ENCODE measurements at regions not wholly inside any gene's neighbourhood (a gene's known extent, or its start where the extent isn't known, plus 50 kb on each side); places are given as distances from the start of the nearest gene placed in this dataset.

DNA sequence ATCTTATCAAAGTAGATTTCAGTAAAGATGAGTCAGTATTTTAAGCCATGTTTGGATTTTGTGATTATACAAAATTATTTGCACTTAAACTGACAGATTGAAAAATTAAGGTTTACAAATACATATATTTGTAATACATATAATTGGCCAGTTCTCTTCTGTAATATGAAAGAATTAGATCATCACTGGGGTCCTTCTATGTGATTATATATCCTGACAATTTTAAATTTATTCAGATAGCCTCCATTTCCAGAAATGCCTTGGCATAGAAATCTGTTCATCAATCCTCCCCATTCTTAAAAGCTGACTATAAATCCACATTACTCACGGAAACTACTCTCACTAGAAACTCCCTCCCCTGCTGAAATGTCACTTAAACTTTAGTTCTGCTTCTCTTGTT lies 280.4 kb upstream of the ANXA10 start:
- DNase-seq (ENCODE audit: low spot score) (no peak), ATAC-seq (no peak)
- ChIA-PET POLR2A (no interaction called here), CTCF (no interaction called here)
- H3K27me3 Mint-ChIP-seq (ENCODE audit: low read depth) = no peaks in the 10 kb centered on the region
- H3K36me3 Mint-ChIP-seq = peaks cover 16% of the 10 kb centered on the region
- peaks cover 19% of the 10 kb centered on the region for H3K9me3 Mint-ChIP-seq
- TF ChIP-seq ZNF423 (CRISPR knock-in tag; IDR thresholded peaks at IDR 0.05) (no peak), ZNF219 (CRISPR knock-in tag; IDR thresholded peaks at IDR 0.05; ENCODE audit: borderline replicate concordance) (no peak), EMX1 (CRISPR knock-in tag; IDR thresholded peaks at IDR 0.05) (no peak), SMAD4 (CRISPR knock-in tag; IDR thresholded peaks at IDR 0.05) (no peak), NFATC4 (CRISPR knock-in tag; IDR thresholded peaks at IDR 0.05) (no peak), ZNF263 (CRISPR knock-in tag; IDR thresholded peaks at IDR 0.05; ENCODE audit: low read depth) (no peak), FOXP1 (CRISPR knock-in tag; IDR thresholded peaks at IDR 0.05; ENCODE audit: borderline replicate concordance) (no peak), ZNF671 (CRISPR knock-in tag; IDR thresholded peaks at IDR 0.05) (no peak), CREB1 (CRISPR knock-in tag; IDR thresholded peaks at IDR 0.05) (no peak)
- TF ChIP-seq, protein P1, sequence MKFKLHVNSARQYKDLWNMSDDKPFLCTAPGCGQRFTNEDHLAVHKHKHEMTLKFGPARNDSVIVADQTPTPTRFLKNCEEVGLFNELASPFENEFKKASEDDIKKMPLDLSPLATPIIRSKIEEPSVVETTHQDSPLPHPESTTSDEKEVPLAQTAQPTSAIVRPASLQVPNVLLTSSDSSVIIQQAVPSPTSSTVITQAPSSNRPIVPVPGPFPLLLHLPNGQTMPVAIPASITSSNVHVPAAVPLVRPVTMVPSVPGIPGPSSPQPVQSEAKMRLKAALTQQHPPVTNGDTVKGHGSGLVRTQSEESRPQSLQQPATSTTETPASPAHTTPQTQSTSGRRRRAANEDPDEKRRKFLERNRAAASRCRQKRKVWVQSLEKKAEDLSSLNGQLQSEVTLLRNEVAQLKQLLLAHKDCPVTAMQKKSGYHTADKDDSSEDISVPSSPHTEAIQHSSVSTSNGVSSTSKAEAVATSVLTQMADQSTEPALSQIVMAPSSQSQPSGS (CRISPR knock-in tag; IDR thresholded peaks at IDR 0.05; ENCODE audit: borderline replicate concordance, low read depth) = no peak
- TF ChIP-seq, protein P2, sequence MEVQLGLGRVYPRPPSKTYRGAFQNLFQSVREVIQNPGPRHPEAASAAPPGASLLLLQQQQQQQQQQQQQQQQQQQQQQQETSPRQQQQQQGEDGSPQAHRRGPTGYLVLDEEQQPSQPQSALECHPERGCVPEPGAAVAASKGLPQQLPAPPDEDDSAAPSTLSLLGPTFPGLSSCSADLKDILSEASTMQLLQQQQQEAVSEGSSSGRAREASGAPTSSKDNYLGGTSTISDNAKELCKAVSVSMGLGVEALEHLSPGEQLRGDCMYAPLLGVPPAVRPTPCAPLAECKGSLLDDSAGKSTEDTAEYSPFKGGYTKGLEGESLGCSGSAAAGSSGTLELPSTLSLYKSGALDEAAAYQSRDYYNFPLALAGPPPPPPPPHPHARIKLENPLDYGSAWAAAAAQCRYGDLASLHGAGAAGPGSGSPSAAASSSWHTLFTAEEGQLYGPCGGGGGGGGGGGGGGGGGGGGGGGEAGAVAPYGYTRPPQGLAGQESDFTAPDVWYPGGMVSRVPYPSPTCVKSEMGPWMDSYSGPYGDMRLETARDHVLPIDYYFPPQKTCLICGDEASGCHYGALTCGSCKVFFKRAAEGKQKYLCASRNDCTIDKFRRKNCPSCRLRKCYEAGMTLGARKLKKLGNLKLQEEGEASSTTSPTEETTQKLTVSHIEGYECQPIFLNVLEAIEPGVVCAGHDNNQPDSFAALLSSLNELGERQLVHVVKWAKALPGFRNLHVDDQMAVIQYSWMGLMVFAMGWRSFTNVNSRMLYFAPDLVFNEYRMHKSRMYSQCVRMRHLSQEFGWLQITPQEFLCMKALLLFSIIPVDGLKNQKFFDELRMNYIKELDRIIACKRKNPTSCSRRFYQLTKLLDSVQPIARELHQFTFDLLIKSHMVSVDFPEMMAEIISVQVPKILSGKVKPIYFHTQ (CRISPR knock-in tag; IDR thresholded peaks at IDR 0.05) = no peak
- TF ChIP-seq, protein P3, sequence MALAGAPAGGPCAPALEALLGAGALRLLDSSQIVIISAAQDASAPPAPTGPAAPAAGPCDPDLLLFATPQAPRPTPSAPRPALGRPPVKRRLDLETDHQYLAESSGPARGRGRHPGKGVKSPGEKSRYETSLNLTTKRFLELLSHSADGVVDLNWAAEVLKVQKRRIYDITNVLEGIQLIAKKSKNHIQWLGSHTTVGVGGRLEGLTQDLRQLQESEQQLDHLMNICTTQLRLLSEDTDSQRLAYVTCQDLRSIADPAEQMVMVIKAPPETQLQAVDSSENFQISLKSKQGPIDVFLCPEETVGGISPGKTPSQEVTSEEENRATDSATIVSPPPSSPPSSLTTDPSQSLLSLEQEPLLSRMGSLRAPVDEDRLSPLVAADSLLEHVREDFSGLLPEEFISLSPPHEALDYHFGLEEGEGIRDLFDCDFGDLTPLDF (CRISPR knock-in tag; IDR thresholded peaks at IDR 0.05) = no peak
- TF ChIP-seq, protein P4, sequence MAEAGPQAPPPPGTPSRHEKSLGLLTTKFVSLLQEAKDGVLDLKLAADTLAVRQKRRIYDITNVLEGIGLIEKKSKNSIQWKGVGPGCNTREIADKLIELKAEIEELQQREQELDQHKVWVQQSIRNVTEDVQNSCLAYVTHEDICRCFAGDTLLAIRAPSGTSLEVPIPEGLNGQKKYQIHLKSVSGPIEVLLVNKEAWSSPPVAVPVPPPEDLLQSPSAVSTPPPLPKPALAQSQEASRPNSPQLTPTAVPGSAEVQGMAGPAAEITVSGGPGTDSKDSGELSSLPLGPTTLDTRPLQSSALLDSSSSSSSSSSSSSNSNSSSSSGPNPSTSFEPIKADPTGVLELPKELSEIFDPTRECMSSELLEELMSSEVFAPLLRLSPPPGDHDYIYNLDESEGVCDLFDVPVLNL (CRISPR knock-in tag; IDR thresholded peaks at IDR 0.05; ENCODE audit: borderline replicate concordance, low read depth) = no peak
- H3K4me3 Mint-ChIP-seq = no peak overlapping the region
- no peak overlapping the region for H3K27ac Mint-ChIP-seq
- H3K4me1 Mint-ChIP-seq = peaks cover 3% of the 10 kb centered on the region

DNA sequence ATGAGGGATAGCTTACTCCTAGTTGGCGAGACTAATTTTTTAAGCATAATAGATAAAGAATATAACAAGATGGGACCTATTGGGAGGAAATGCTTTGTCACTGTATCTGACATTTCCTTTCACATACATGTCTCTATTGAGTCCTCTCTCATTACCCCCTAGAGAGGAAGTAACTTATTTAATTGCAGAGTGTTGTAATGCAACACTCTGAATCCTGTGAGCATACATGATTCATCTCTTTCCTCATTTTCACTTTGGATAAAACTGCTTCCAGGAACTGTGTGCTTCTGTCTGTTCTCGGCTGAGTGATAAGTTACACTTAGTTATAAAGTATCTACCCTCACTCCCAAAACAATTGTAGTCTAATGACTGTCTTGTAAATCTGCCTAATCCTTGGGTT lies 266.1 kb upstream of the ANXA10 start:
- ATAC-seq (peak; percentile 17), DNase-seq (ENCODE audit: low spot score) (no peak)
- H3K36me3 Mint-ChIP-seq = peaks cover 4% of the 10 kb centered on the region; the same call in 1 of the 2 replicates
- H3K4me3 Mint-ChIP-seq = no peak overlapping the region
- H3K9me3 Mint-ChIP-seq = peaks cover 4% of the 10 kb centered on the region; the same call in 1 of the 2 replicates
- peak overlapping the region; percentile 57; the same call in 1 of the 2 replicates for H3K27ac Mint-ChIP-seq
- H3K4me1 Mint-ChIP-seq = peaks cover 48% of the 10 kb centered on the region
- TF ChIP-seq, protein P2 (CRISPR knock-in tag; IDR thresholded peaks at IDR 0.05) = no peak
- TF ChIP-seq, protein P5, sequence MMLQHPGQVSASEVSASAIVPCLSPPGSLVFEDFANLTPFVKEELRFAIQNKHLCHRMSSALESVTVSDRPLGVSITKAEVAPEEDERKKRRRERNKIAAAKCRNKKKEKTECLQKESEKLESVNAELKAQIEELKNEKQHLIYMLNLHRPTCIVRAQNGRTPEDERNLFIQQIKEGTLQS (CRISPR knock-in tag; conservative IDR thresholded peaks at IDR 0.05) = no peak
- TF ChIP-seq NR2C2 (CRISPR knock-in tag; IDR thresholded peaks at IDR 0.05) = no peak
- TF ChIP-seq, protein P6, sequence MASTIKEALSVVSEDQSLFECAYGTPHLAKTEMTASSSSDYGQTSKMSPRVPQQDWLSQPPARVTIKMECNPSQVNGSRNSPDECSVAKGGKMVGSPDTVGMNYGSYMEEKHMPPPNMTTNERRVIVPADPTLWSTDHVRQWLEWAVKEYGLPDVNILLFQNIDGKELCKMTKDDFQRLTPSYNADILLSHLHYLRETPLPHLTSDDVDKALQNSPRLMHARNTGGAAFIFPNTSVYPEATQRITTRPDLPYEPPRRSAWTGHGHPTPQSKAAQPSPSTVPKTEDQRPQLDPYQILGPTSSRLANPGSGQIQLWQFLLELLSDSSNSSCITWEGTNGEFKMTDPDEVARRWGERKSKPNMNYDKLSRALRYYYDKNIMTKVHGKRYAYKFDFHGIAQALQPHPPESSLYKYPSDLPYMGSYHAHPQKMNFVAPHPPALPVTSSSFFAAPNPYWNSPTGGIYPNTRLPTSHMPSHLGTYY (CRISPR knock-in tag; IDR thresholded peaks at IDR 0.05) = no peak
- no peak for TF ChIP-seq EMX1 (CRISPR knock-in tag; IDR thresholded peaks at IDR 0.05)
- CTCF ChIA-PET = no interaction called here
- POLR2A ChIA-PET = no interaction called here
- no peaks in the 10 kb centered on the region for H3K27me3 Mint-ChIP-seq (ENCODE audit: low read depth)
